Suppressor macrophage treated with lipopolysaccharide for 4 hours (primary cell): ENCODE measurements at regions not wholly inside any gene's neighbourhood (a gene's known extent, or its start where the extent isn't known, plus 50 kb on each side); places are given as distances from the start of the nearest gene placed in this dataset.
A peak's percentile ranks its signal among the peaks of the same experiment; 100 is the strongest.
"Not testable (repeated sequence)": the region's sequence is repeated elsewhere in the genome, so short reads cannot be mapped to it uniquely, and the experiment has no call there.

ENCODE experiments used
- DNase-seq: peaks from one replicate; pipeline ENCODE4 v3.0.0-alpha.2; 2020

- peak; percentile 46 for DNase-seq
These were observed 714.3 kb downstream of the MATN1 start for GRCh38 chr1:30008998-30009657.

DNA sequence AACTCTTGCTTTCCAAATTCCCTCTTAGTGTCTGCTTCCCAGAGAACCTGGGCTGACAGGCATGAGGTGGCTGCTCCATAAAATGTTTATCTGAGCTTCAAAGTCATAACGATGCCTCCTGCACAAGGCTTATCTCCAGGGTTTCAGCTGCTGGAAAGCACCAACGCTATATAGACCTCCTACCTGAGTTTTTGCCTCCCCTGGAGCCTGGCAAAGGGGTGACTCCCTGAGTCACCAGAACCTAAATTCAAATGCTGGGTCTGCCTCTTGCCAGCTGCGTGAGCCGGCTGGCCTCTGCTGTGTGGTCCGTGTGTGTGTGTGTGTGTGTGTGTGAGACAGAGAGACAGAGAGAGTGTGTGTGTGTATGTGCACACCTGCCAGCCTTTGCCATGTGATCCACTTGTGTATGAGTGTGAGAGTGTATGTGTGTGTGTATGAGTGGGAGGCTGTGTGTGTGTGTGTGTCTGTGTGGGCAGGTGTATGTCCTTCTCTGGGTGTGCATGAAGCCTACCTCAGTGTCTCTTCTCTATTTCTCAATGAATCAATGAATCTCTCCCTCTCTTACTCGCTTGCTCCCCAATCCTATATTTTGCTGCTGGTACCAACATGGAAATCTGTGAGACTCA, 714.9 kb downstream of the MATN1 start:
- no peak for DNase-seq

GRCh38 chr1:30005972-30006619, 717.3 kb downstream of the MATN1 start:
- DNase-seq = no peak

DNA sequence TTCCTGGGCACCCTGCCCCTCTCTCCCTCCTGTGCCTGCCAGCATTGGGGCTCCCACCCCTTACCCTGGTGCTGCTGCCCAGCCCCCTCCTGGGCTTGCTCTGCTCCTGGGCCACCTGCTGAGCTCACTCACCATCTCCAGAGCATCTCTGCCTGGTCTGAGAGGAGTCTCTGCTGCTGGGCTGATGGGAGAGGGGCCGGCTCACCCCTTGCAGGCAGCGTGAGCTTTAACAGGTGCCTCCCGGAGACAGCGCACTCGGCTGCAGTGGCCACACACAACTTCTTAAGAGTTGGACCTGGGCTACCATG, 721.7 kb downstream of the MATN1 start:
- DNase-seq = no peak

GRCh38 chr1:30001011-30001731, 722.2 kb downstream of the MATN1 start:
- DNase-seq = no peak

DNA sequence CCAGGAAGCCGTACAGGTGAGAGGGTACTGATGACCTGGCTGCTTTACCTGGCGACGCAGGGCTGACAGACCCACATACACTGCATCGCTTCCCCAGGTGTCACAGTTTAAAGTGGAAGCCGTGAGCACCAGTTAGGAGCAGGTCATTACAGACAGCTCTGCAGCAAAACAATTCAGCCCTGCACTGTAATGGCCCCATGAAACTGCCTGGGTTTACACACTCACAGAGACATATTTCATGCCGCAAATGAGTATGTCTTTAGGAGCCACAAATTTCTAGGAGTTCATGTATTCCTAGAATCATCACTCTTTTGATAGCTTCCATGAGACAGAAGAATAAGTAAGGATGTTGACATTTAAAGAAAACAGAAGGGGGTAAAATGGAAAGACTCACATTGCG, 723.1 kb downstream of the MATN1 start:
- no peak for DNase-seq

- no peak for DNase-seq
These were observed 723.8 kb downstream of the MATN1 start for GRCh38 chr1:29999595-29999994.

DNA sequence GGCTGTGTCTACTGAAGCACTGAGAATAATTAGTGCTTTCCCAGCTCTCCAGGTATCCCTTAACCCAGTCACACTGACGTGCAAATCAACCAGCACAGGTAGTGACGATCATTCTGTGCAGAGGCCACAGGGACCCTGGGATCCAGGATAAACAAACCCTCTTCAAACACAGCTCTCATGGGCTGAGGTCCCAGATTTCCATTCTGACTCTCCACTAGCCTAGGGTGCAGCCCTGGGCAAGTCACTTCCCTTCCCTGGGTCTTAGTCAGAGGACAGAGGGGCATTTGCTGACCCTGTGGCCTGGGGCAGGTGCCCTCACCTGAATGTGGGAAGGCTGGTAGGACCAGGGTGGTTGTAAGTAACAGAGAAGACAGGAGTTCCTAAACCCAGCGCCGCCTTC, 724.7 kb downstream of the MATN1 start:
- DNase-seq = no peak

- not testable (repeated sequence) for DNase-seq
These were observed 725.6 kb downstream of the MATN1 start for GRCh38 chr1:29997818-29998217.

GRCh38 chr1:29993950-29994349, 729.4 kb downstream of the MATN1 start:
- DNase-seq = no peak

DNA sequence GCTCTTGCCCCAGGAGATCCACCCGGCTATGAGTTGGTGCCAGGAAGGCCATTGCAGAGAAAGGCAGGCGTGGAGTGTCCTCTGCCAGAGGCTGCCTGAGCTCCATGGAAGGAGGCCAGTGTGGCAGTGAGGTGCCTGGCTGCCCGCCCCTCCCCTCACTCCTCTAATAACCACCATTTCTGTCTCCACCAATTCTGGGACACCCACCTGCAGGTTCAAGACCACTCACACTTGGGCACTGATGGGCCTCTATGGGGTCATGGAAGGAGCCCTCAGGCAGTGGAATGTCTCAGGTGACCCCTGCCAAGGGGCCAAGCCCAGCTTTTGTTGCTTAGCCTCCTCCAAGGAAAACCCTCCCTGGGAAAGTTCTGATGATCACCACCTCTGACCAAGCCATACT, 731.6 kb downstream of the MATN1 start:
- no peak for DNase-seq

DNA sequence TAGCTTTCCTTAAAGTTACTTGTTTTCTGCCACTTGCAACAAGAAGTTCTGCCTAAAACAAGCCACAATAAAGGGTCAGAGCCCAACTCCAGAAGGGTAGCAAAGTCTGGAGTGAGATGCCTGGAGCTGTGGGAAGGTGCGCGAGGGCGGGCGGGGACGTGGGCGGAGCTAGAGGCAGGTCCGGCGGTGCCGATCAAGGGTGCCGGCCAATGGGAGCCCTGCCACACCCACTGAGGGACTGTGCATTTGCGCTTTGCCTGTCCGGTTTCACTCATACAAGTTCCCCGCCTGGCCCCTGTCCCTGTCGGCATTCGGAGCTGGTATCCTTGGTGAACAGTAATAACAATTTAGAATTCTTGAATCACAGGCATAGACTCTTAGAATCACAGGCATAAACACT, 732.4 kb downstream of the MATN1 start:
- DNase-seq = no peak

- no peak for DNase-seq
These were observed 733.1 kb downstream of the MATN1 start for GRCh38 chr1:29990304-29990703.

GRCh38 chr1:29986986-29987385, 736.4 kb downstream of the MATN1 start:
- DNase-seq = peak; percentile 35

DNA sequence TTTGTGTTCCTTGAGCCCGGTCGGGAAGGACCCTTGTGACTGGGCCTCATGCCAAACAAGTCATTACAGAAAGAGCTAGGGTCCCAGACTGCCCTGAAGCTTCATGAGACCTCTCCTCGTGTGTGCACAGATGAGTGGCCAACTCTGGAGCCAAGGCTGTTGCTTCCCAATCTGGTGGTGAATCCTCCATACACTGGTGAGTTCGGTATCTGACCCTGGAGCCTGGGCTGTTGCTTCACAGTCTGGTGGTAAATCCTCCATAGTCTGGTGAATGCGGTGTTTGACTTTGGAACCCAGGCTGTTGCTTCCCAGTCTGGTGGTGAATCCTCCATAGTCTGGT, 737.8 kb downstream of the MATN1 start:
- no peak for DNase-seq

GRCh38 chr1:29984862-29985605, 738.4 kb downstream of the MATN1 start:
- peak; percentile 82 for DNase-seq

DNA sequence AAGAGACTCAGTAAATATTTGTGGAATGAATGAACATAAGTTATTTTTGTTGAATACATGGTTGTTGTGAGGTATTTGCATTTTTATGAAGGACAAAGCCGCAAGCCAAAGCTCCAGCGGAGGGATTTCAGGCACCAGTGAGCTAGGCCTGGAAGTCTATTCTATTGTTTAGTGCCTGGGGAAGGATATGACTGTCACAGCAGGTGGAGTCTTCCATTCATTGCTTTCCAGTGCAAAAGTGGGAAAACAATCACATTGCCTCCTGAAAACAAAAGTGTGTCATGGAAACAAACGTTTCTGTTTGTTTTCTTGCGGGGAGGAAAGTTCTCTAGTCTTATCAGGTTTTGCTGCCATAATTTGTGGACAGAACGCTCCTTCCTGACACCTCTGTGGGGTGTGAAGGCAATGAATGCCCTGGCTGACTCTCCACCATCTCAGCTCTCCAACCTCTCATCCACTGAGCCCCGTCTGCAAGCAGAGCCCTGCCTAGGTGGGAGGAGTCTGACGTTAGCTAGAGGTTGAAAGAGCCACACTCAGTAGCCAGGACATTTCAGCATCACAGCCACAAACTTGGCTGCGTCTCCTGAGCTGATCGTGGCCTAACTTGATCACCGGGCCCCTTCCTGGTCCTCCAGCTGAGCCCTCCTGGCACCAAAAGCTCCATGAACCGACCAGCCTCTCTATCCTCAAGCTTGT, 739.1 kb downstream of the MATN1 start:
- peak; percentile 13 for DNase-seq

DNA sequence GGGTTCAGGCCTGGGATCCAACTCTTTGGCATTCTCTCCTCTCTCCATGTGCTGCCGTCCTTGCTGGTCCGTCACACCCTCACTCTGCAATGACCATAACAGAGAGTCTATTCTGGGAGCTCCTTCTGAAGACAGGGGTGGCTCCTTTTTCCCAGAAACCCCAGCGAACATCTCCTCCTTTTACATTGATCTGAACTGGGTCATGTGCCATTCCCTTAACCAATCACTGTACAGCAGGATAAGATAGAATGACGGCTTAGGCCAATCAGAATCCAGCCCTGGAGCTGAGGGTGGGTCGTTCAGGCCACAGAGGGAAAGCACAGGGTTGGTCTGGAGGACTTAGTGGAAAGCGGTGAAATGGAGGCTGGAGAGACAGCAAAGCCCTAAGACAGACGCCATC, 740.1 kb downstream of the MATN1 start:
- no peak for DNase-seq

GRCh38 chr1:29981586-29982239, 741.7 kb downstream of the MATN1 start:
- no peak for DNase-seq

- no peak for DNase-seq
These were observed 741.2 kb downstream of the PTPRU start for GRCh38 chr1:29977550-29977949.

DNA sequence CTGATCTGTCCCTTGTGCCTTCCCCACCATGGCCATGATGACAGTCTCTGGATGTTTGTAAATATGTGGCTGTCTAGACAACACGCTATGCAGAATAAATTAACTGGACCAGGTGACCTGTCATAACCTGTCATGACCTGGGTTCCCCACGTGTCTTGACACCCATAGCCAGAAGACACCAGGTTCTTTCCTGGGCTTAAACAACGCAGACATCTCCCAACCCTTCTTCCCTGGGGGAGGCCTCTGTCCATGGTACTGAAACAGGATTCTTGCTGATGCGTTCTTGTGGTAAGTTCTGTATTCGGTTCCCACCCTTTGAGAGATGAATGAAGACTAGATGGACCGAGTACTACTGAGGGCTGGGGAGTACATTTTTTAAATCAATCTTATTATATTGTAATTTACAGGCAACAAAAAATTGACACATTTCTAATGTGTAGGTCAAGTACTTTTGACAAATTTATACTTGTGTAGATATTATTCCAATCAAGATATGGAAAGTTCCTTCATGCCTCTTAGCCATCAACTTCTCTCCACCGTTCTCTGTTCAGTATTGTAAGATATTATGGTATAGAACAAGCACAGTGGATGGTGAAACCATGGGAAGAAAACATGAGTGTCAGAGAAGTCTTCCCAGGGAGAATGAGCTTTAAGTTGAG, 738.8 kb downstream of the PTPRU start:
- peak; percentile 41 for DNase-seq

DNA sequence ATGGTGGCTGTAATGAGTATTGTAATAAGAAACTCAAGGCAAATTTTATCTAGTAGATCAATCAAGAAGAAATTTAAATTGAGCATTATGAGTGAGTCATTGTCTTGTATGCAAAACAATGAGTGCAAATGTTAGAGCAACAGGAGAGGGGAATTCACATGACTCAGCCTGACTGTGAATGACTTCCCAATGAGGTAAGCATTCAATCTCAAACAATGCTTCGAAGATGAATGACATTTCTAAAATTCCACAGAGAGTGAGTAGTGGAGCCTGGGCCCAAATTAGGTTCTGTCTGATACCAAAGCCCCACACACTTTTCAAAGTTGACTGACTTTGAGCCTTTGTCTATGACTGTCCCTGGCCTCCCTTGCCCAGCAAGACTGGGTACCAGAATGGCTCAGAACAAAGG, 738.0 kb downstream of the PTPRU start:
- DNase-seq = peak; percentile 80
